NCI-H69 (cell line): ENCODE measurements at regions not wholly inside any gene's neighbourhood (a gene's known extent, or its start where the extent isn't known, plus 50 kb on each side); places are given as distances from the start of the nearest gene placed in this dataset.

Experiments
- DNase-seq: peaks from one replicate; lab custom pipeline; 2025; lab: John Stamatoyannopoulos, UW

GRCh38 chr10:44053391-44053790 lies 331.5 kb downstream of the CXCL12 start:
- no peak for DNase-seq

DNA sequence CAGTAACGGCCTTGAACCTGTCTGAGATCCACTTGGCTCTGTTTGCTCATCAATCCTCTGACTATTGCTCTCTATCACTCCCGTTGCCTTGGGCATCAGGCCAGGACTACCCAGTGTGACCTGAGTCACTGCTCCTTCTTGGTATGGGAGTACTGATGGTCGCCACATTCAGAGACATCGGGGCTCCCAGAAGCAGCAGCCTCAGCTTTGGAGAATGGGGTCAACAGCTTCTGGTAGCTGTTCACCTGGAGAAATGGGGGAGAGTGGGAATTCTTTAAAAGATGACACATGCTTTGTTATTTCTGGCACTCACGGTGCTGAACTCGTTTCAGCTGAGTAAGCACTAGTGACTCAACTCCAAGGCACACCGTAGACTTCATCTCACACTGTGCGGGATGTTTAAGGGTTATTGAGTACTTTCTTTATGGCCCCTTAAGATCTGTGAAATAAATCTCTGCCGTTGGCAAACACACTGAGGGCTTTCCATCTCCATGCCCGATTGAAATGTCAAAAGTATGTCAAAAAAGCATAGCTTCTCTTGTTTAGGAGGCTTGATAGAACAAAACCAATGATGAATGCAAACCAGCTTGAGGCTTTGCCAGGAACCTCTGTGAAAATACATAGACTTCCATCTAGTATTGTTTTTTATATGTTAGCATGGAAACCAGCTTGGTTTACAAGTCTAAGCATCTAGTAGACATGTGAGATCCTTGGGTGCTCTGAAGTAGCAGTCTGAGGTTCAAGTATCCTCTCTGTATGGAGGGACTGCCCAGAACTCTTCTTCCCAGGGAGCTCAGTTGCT lies 333.1 kb downstream of the CXCL12 start:
- DNase-seq, result no peak

- DNase-seq, result no peak
These were observed 333.8 kb downstream of the CXCL12 start for GRCh38 chr10:44051091-44051490.

- DNase-seq, result no peak
These were observed 335.4 kb downstream of the CXCL12 start for GRCh38 chr10:44049301-44050015.

- no peak for DNase-seq
These were observed 337.5 kb downstream of the CXCL12 start for GRCh38 chr10:44047361-44047760.

DNA sequence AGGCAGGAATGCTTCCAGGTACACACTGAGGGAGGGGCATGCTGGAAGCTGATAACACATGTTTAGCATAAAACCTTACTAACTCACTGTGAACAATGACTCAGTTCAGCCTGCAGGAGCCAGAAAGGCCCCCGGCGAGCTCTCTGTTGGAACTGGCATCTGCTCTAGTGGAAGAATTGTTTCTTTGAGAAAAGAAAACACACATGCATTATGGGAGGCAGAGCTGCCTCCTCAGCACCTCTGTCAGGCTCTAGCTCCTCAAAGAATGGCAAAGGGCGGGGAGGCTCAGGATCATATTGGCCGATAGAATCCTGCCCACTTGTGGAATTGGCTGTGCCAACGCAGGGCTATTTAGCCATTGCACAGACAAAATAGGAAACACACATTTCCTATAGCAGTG lies 338.3 kb downstream of the CXCL12 start:
- DNase-seq, result no peak

GRCh38 chr10:44045020-44045419 lies 339.9 kb downstream of the CXCL12 start:
- peak; percentile 18 for DNase-seq

GRCh38 chr10:44044549-44044948 lies 340.3 kb downstream of the CXCL12 start:
- DNase-seq, result no peak

DNA sequence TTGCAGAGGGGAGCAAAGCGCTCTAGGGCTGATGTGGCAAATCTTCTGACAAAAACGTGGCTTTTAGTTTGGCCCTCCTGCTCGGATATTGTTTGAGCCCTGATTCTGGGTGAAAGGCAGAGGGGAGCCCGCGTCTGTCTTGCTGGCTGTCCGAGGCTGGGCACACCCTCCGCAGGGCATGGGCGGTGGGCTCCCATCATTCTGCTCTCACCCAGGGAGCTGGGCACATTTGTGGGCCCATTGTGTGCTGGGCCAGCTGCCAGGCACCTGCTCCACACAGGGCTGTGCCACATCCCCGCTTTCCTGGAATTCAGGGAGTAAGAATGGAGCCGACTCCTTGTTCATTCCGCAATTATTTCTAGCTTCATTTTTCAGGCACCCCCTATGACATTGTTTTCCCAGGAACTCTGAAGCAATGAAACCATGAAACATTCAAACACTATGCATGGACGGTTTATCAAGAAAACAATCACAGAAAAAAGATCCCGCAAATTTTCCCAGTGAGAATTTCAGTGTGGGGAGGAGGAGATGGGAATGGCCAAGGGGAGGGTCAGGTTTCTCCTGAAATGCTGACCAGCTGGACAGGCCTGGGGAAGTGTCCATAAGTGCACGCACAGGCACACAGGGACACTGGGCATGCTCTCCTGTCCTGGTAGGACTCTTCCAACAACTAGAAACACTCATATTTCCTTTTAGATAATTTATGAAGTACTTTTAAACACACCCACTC lies 341.1 kb downstream of the CXCL12 start:
- no peak for DNase-seq

GRCh38 chr10:44042926-44043602 lies 341.8 kb downstream of the CXCL12 start:
- no peak for DNase-seq

DNA sequence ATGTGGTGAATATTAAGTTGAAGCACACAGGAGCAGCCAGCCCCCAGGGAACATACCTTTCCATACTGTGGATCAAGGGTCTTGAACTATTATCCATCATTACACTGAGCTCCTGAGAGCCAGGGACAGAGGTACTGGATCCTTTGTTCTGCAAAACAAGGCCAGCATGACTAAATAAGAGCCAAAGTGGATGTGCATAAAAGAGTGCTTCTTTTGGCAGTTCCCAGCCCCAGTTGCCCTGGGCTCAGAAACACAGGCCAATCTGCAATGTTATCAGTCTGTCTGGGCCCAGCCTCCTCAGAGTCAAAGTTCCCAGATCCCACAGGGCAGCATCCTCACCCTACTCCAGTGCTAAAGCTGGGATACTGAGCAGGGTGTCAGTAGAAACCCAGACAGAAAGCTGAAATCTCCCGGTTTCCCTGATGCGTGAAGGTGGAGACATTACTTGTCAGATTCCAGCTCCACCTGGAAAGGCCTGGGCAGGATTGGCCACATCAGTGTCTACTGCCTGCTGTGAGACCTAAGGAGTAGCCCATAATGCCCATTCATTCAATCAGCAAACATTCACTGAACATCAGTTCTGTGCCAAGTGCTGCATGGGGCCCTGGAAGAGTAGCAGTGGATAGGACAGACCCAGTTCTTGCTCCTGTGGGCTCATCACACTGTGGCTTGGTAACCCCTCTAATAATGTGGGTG lies 342.7 kb downstream of the CXCL12 start:
- DNase-seq, result no peak

DNA sequence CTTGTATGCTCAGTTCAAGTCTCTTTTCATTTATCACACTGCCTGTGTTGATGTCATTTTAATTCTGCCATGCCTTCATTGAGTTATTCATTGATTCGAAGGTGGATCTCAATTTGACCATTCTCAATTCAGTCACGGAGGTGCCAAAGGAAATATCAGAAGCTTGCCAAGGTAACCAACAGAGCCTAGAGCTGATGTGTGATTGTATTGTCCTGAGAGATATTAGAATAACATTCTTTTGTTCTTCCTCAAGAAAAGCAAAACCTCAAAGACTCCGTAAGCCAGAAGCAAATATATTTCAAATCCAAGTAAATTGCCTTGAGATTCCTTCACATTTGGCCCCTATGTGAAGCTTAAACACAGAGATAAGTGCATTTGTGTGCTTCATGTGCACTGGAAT lies 345.3 kb downstream of the CXCL12 start:
- no peak for DNase-seq

GRCh38 chr10:44036425-44036824 lies 348.5 kb downstream of the CXCL12 start:
- no peak for DNase-seq

DNA sequence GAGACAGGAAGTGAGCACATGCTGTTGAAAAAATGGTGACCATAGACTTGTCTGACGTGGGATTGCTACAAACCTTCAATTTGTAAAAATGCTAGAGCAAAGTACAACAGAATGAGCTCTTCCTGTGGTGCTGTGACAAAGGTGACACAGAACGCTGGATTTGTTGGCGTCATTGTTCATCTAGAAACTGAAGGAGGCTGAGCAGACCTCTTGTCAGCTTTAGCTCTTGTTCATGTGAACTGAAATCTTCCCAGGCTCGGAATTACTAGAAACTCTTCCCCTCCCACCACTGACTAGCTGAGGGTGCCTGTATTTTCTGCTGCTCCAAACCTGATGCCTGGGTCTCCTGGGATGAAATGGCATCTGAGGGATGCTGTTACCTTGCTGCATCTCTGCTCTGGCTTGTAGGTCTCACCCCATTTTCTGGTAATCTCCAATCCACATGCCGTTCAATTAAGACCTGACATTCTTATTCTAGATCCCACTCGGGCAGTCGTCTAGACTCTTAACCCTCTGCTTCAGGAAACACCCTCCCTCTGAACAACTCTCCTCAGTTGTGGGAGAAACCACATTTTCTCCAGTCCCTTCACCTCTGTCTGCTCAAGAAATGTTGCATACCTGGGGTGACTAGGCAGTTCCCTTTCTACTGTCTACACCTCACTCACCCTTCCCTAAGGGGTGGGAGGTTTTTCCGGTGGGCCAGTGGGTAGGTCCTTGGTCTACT lies 349.3 kb downstream of the CXCL12 start:
- DNase-seq, result no peak

GRCh38 chr10:44034946-44035345 lies 350.0 kb downstream of the CXCL12 start:
- DNase-seq, result no peak

GRCh38 chr10:44033008-44033407 lies 351.9 kb downstream of the CXCL12 start:
- no peak for DNase-seq

DNA sequence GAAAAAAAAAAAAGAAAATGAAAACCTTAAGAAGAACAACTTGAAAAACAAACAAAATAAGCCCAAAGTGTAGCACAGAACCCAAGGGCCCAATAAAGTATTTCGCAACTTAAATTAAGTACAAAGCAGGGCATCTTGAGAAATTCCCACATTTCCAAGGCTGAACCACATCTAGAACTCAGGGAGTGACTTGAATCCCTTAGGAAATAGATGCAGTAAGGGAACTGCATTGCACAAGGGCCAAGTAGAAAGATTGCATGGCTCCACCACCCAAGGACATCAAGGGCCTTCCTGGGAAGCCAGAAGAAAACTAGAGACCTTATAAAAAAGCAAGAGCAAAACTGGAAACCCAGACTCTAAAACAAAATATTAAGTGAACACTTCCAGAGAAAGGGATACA lies 352.7 kb downstream of the CXCL12 start:
- DNase-seq, result no peak

DNA sequence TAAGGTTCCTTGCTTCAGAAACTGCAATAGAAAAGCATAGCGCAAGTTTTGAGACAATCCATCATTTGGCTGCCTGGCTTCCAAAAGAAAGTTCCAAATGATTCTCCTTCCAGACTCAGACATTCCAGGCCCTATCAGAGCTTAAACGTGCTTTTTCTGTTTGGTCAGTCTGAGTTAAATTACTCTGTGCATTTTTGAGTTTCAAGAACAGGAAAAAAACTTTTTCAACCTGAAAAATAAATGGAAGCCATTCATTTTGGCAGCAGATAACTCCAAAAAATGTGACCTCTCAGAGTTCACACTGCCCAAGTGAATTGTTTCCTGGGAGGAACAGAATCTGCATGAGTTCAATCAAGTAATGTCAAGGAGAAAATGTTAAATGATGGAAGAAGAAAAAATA lies 354.2 kb downstream of the CXCL12 start:
- DNase-seq, result no peak

DNA sequence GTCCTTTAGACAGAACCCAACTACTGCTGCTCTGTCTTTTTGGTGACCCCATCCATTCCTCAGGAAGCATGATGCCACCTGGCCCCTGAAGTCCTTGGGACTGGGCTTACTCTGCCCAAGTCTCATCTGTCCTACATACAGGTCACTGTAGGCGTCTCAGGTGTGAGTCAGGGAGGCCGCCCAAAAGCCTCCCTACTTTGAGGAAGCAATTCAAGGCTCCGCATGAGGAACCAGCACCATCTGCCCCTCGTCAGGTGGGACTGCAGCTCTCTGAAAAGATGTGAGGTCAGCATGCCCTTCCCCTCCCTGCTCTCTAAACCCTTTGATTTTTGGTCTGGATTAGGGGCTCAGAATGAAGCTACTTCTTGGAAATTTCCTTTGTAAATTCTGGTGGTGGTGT lies 354.8 kb downstream of the CXCL12 start:
- no peak for DNase-seq

- no peak for DNase-seq
These were observed 356.3 kb downstream of the CXCL12 start for GRCh38 chr10:44028384-44029137.
